Ishikawa (cell line): ENCODE measurements at regions not wholly inside any gene's neighbourhood (a gene's known extent, or its start where the extent isn't known, plus 50 kb on each side); places are given as distances from the start of the nearest gene placed in this dataset.

ENCODE experiments used
- CEBPB ChIP-seq: IDR thresholded peaks from 2 replicates; pipeline ENCODE4 v1.6.1; 2012
- CREB1 ChIP-seq: IDR thresholded peaks from 2 replicates; pipeline ENCODE4 v1.6.1; 2012; ENCODE audit warnings: low read depth
- EGR1 ChIP-seq: IDR thresholded peaks from 2 replicates; pipeline ENCODE4 v1.6.1; 2012
- EP300 ChIP-seq: IDR thresholded peaks from 2 replicates; pipeline ENCODE4 v1.6.1; 2012; ENCODE audit warnings: borderline replicate concordance
- FOXM1 ChIP-seq: IDR thresholded peaks from 2 replicates; pipeline ENCODE4 v1.6.1; 2012; ENCODE audit warnings: low read depth, borderline replicate concordance
- MAX ChIP-seq: IDR thresholded peaks from 2 replicates; pipeline ENCODE4 v1.6.1; 2012
- NFIC ChIP-seq: IDR thresholded peaks from 2 replicates; pipeline ENCODE4 v1.6.1; 2012
- RAD21 ChIP-seq: IDR thresholded peaks from 2 replicates; pipeline ENCODE4 v1.6.1; 2012; ENCODE audit warnings: low read depth
- REST ChIP-seq: IDR thresholded peaks from 2 replicates; pipeline ENCODE4 v1.6.1; 2012; ENCODE audit warnings: low read depth, mild to moderate bottlenecking
- TAF1 ChIP-seq: IDR thresholded peaks from 2 replicates; pipeline ENCODE4 v1.6.1; 2012; ENCODE audit warnings: low read depth, mild to moderate bottlenecking
- TCF12 ChIP-seq: IDR thresholded peaks from 2 replicates; pipeline ENCODE4 v1.6.1; 2012; ENCODE audit warnings: low read depth
- TEAD4 ChIP-seq: IDR thresholded peaks from 2 replicates; pipeline ENCODE4 v1.6.1; 2012
- USF1 ChIP-seq: IDR thresholded peaks from 2 replicates; pipeline ENCODE4 v1.6.1; 2012
- YY1 ChIP-seq: IDR thresholded peaks from 2 replicates; pipeline ENCODE4 v1.6.1; 2012; ENCODE audit warnings: low read depth
- ZBTB7A ChIP-seq: IDR thresholded peaks from 2 replicates; pipeline ENCODE4 v1.6.1; 2012; ENCODE audit warnings: low read depth

- TF ChIP-seq TAF1: no peak
- no peak for TF ChIP-seq RAD21
- no peak for TF ChIP-seq YY1
- TF ChIP-seq TCF12: no peak
- no peak for TF ChIP-seq ZBTB7A
- TF ChIP-seq EP300: no peak
- no peak for TF ChIP-seq CEBPB
- TF ChIP-seq MAX: no peak
- no peak for TF ChIP-seq TEAD4
- no peak for TF ChIP-seq NFIC
- no peak for TF ChIP-seq CREB1
- no peak for TF ChIP-seq REST
- TF ChIP-seq EGR1: no peak
- no peak for TF ChIP-seq FOXM1
- TF ChIP-seq USF1: no peak
Observed at GRCh38 chr5:159658266-159658925, 257.9 kb upstream of the ADRA1B start.

GRCh38 chr5:159660401-159660800 lies 255.9 kb upstream of the ADRA1B start:
- TF ChIP-seq EP300: no peak
- no peak for TF ChIP-seq RAD21
- TF ChIP-seq EGR1: no peak
- TF ChIP-seq TAF1: no peak
- TF ChIP-seq MAX: no peak

GRCh38 chr5:159663986-159664385 lies 252.3 kb upstream of the ADRA1B start:
- no peak for TF ChIP-seq EP300
- no peak for TF ChIP-seq NFIC
- TF ChIP-seq TAF1: no peak
- TF ChIP-seq REST: no peak
- TF ChIP-seq MAX: no peak
- no peak for TF ChIP-seq TEAD4
- TF ChIP-seq TCF12: no peak
- TF ChIP-seq YY1: no peak
- no peak for TF ChIP-seq CEBPB
- no peak for TF ChIP-seq CREB1
- TF ChIP-seq FOXM1: no peak
- no peak for TF ChIP-seq USF1
- no peak for TF ChIP-seq EGR1

GRCh38 chr5:159667286-159667685 lies 249.0 kb upstream of the ADRA1B start:
- peak; percentile 45; the same call in 1 of the 2 replicates for TF ChIP-seq NFIC
- no peak for TF ChIP-seq FOXM1
- TF ChIP-seq EP300: no peak
- peak; percentile 12; the same call in 1 of the 2 replicates for TF ChIP-seq RAD21
- TF ChIP-seq EGR1: no peak
- TF ChIP-seq REST: no peak
- no peak for TF ChIP-seq YY1
- TF ChIP-seq USF1: no peak
- no peak for TF ChIP-seq MAX
- no peak for TF ChIP-seq CEBPB
- TF ChIP-seq TAF1: no peak
- peak; percentile 38 for TF ChIP-seq TEAD4
- no peak for TF ChIP-seq CREB1
- no peak for TF ChIP-seq ZBTB7A
- peak; percentile 42; the same call in 1 of the 2 replicates for TF ChIP-seq TCF12
